ENCODE measurements at regions not wholly inside any gene's neighbourhood (a gene's known extent, or its start where the extent isn't known, plus 50 kb on each side); places are given as distances from the start of the nearest gene placed in this dataset.

DNA sequence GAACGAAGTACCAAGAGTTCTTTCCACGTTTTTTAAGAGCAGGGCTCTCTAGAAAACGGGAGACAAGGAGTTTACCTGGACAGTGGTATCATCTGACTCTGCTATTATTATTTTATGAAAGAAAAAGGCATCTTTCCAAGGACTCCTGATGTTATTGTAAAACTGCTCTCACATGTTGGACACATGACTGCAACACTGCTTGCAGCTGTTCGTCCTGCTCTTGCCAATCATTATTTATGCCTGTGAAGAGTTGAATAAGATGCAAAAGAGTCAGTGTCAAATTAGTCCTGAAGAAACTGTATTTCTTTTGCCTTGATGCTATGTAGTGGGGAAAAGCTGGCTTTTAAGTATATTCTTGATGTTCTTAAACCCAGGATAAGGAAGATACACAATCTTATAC is 284.5 kb upstream of the PTGER4 start:
- TF ChIP-seq, protein P1, sequence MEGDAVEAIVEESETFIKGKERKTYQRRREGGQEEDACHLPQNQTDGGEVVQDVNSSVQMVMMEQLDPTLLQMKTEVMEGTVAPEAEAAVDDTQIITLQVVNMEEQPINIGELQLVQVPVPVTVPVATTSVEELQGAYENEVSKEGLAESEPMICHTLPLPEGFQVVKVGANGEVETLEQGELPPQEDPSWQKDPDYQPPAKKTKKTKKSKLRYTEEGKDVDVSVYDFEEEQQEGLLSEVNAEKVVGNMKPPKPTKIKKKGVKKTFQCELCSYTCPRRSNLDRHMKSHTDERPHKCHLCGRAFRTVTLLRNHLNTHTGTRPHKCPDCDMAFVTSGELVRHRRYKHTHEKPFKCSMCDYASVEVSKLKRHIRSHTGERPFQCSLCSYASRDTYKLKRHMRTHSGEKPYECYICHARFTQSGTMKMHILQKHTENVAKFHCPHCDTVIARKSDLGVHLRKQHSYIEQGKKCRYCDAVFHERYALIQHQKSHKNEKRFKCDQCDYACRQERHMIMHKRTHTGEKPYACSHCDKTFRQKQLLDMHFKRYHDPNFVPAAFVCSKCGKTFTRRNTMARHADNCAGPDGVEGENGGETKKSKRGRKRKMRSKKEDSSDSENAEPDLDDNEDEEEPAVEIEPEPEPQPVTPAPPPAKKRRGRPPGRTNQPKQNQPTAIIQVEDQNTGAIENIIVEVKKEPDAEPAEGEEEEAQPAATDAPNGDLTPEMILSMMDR (conservative IDR thresholded peaks at IDR 0.05), result no peak
- no peak for TF ChIP-seq ZFX (IDR thresholded peaks at IDR 0.05)
